GM19463 (cell line): ENCODE measurements at regions not wholly inside any gene's neighbourhood (a gene's known extent, or its start where the extent isn't known, plus 50 kb on each side); places are given as distances from the start of the nearest gene placed in this dataset.

Source experiments
- ATAC-seq: cut with Tn5 transposase; IDR thresholded peaks from one replicate; pipeline ENCODE4 v1.9.1; 2021; ENCODE audit warnings: mild to moderate bottlenecking, moderate library complexity; ENCODE audit not compliant: unreplicated experiment

DNA sequence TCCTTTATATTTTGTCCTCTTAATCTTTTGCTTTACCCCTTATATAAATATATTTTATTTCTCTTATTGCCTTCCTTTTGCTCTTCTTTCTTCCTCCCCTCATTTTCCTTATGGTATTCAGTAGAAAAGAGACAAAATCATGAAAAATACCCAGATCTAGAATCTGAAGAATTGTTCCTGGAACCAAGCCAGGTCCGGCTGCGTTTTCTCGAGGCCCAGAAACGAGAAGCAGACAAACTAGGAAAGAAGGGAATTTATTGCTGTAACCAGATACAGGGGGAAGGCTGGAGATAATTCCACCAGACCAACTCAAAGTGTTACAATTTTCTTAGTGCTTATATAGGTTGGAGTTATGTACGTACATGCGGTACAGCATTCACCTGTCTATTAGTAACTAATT lies 328.7 kb downstream of the GABRG1 start:
- no peak for ATAC-seq

GRCh38 chr4:45778514-45778913 lies 345.3 kb downstream of the GABRG1 start:
- no peak for ATAC-seq

DNA sequence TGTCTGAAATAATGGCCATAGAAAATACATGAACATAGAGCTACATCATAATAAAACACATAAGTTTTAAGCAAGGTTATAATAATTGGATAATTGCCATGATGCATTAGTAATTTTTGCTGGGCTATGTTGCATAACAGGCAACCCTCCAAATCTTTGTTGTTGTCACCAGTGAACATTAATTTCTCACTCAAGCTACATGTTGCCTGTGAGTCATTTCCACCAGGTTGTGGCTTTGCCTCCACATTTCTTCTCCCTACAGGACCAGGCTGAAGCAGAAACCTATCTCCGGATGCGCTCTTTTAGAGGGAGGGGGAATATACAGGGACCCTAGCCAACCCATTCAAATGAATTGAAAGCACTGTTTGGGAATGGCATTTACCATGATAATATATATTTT lies 347.7 kb downstream of the GABRG1 start:
- no peak for ATAC-seq

GRCh38 chr4:45770958-45771357 lies 352.9 kb downstream of the GABRG1 start:
- ATAC-seq, result no peak

- ATAC-seq, result no peak
Observed at GRCh38 chr4:45765521-45765920, 358.3 kb downstream of the GABRG1 start.

GRCh38 chr4:45751877-45752530 lies 371.9 kb downstream of the GABRG1 start:
- no peak for ATAC-seq

DNA sequence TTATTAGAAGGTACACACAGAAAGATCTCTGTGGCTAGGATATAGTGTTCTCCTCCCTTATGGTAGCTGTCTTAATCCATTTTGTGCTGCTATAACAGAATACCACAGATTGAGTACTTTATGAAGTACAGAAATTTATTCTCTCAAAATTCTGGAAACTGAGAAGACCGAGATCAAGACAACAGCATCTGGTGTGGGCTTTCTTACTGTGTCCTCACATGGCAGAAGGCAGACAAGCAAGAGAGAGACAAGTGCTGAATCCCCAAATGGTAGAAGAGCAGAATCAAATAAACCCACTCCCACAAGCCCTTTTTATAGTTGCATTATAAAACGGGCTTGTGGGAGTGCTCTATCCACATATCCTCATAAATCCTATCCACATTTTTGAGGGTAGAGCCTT lies 373.1 kb downstream of the GABRG1 start:
- no peak for ATAC-seq

DNA sequence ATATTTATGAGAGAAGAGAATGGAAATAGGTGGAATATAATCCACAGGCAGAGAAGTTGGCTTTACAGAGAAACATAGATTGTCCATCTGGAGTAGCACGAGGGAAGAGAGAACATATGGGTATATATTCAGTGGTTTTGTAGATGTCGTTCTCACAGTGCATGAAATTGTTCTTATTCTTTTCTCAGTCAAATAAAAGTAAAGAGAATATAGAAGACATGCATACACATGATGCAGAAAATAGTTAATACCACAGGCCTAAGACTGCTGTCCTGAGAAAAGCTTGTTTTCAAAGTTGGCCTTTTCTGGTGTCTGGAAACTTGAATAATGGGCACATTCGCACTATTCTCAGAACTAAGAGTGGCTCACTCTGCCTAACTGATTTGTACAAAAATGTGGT lies 378.1 kb downstream of the GABRG1 start:
- no peak for ATAC-seq

DNA sequence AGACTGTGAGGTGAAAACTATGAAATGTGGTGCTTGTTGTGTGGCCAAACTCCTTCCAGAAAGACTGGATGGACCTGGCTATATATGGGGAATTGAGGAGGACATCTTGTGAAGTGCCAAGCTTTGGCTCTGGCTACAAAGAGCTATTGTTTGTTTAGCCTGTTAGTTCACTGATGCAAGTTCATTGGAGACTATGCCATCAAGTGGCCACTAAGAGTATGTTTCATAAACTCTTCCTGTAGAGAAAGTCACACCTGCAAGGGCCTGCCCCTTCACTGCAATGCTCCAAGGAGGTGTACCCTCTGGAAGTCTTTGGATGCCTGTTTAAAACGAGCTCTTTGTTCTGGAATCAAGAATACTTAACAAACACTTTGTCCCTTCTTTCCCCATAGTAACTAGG lies 382.0 kb downstream of the GABRG1 start:
- no peak for ATAC-seq

DNA sequence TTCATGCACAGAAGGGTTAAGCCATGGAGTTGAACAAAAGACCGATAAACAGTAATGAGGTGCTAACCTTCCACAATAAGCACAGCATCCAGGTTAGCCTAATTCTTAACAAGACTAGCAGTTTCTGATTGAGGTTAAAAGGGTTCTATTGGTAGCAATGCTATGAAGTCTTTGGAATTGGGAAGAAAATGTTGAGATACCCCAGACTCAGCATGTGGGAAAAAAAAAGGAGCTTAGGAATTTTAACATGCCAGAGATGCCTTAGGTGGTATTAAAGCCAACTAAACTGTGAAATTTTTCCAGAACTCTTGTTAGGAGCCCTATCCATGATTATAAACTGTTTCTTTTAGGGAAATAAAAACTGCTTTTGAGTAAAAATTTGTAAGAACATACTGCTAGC lies 391.7 kb downstream of the GABRG1 start:
- no peak for ATAC-seq

- no peak for ATAC-seq
Observed at GRCh38 chr4:45716093-45716492, 407.8 kb downstream of the GABRG1 start.

GRCh38 chr4:45713996-45714395 lies 409.9 kb downstream of the GABRG1 start:
- no peak for ATAC-seq

GRCh38 chr4:45701621-45702020 lies 422.2 kb downstream of the GABRG1 start:
- ATAC-seq, result no peak

- no peak for ATAC-seq
Observed at GRCh38 chr4:45693746-45694145, 430.1 kb downstream of the GABRG1 start.

DNA sequence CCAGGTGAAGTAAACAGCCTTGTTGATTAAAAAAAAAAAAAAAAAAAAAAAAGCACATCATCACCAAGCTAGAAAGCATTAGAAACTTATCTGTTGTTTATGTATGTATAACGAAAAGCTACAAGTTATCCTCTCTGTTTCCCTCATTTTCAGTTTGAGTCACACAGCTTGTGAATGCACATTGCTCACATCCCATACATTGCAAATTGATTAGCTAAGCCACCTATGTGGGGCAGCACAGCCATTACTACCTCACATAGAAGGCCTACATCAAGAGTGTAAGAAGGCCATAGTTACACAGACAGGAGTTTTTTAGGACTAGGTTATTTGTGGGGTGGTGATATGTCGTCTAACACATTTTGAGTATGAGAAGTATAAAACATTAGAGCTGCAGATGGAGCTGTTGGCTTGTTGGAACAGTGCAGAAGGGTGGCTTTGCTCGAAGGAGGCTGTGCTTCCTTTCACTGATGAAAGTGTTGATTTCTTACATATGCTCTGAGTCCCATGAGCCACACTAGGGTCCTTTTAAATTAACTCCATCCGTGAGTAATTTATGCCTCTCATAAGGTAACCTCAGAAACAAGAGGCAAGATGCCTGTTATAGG lies 431.6 kb downstream of the GABRG1 start:
- no peak for ATAC-seq

DNA sequence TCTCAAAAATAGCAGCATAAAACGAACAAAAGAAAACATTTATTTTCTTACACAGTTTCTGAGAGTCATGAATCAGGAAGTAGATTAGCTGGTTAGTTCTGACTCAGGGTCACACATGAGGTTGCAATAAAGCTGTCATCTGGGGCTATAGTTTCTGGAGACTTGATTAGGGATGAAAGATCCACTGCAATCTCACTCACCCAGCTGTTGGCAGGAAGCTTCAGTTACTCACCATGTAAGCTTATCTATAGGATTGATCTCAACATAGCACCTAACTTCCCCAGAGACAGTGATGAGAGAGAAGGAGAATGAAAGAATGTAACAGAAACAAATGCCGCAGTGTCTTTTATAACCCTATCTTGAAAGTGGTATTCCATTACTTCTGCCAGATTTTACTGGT lies 435.5 kb downstream of the GABRG1 start:
- ATAC-seq, result no peak

DNA sequence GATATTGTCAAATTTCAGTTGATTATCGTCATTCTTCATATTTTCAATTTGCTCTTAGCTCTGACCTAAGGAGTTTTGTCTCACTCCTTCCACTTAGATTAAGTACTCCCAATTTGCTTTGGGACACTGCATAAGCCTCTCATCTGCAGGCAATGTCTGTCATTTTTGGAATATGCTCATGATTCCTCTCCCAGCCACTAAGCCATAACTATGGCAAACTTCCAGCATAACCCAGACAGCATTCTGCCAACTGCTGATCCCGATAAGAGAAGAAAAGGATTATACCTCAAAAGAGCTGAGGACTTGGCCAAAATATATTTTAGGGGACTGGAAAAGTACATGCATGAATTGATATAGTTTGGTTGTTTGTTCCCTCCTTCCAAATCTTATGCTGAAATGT lies 444.4 kb downstream of the GABRG1 start:
- no peak for ATAC-seq

DNA sequence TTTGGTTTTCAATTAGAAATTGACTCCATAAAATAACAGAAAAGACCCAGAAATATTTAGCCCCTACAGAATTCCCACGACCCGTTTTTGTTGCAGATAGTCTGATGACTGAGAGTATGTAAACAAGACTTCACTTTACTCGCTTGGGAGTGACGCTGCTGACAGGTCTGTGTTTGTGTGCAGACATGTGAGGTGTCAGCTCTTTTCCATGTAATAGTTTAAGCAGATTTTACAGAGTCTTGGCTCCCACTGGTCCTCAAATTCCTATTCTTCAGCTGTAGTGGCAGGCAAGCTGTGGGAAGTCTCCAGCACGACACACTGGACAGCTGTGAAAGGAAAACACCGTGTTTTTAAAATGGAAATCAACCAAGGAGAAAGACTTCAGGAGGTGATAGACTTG lies 455.7 kb downstream of the GABRG1 start:
- no peak for ATAC-seq

DNA sequence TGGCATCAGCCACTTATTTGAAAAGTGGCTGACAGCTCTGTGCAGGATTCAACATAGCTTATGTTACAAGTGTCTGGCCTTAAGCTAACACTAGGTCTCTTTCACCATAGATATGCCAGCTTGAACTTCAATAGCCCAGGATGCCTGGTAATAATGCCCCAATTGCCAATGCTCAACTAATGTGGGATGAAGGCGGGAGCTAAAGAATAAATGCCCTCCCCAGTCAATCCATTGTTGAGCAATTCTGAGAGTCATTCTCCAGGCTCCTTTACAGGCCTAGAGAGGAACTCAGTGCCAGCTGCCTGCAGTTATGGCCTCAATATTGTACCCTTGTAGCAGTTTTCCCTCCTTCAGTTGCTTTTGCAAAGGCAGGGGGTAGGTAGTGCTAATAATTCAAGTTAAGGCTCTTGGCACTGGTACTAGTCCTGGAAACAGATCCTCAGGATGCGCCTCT lies 460.2 kb downstream of the GABRG1 start:
- ATAC-seq, result no peak

DNA sequence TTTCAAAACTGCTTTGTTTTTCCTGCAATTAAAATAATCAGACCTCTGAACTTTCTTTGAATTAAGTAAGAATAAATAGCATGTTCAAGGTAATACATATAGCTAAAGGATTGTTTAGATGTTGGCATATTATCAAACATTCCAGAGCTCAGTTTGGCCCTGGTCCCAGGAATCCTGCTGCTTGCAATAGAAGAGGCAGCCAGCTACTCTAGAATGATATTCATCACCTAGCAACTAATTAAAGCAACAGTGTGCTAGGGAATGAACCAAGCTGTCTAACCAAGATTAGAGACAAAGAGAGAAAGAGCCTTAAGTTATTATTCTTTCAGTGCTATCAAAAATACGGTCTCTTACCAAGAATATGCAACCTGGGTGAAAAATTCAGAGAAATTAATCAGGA lies 460.9 kb downstream of the GABRG1 start:
- ATAC-seq, result no peak

- no peak for ATAC-seq
Observed at GRCh38 chr4:45661893-45662292, 462.0 kb downstream of the GABRG1 start.

GRCh38 chr4:45650545-45650944 lies 473.3 kb downstream of the GABRG1 start:
- no peak for ATAC-seq

DNA sequence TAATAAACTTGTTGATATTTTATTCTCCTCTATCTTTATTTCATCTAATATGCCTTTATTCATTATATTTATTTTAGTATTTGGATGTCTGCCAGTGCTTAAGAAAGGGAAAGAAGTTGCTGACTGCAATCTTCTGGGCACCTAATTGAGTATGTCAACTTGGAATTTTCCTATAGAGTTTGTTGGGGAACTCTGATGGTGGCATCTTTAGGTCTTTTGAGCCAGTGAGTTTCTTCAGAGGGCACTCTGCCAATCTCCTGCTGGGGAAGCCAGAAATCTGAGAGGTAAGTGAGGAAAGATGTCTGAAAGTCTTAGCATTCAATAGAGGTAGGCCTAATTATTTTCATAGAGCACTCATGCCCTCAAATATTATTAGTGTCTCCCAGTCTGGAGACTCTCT lies 475.0 kb downstream of the GABRG1 start:
- ATAC-seq, result no peak
